ENCODE measurements at regions not wholly inside any gene's neighbourhood (a gene's known extent, or its start where the extent isn't known, plus 50 kb on each side); places are given as distances from the start of the nearest gene placed in this dataset.
A peak's percentile ranks its signal among the peaks of the same experiment; 100 is the strongest.

- H3K9me3 Mint-ChIP-seq (ENCODE audit: insufficient read depth): no peaks in the 10 kb centered on the region
- H3K27ac Mint-ChIP-seq: no peak overlapping the region
- ChIA-PET CTCF (no interaction called here), POLR2A (no interaction called here)
- no peaks in the 10 kb centered on the region for H3K4me1 Mint-ChIP-seq (ENCODE audit: low read depth)
- H3K27me3 Mint-ChIP-seq (ENCODE audit: low read depth): peaks cover 14% of the 10 kb centered on the region
- no peak overlapping the region for H3K4me3 Mint-ChIP-seq
- no peak for ATAC-seq
- H3K36me3 Mint-ChIP-seq (ENCODE audit: low read depth): no peaks in the 10 kb centered on the region
- no peak for DNase-seq
Observed at GRCh38 chr1:10953505-10954193, 58.8 kb upstream of the TARDBP start.

- POLR2A ChIA-PET: no interaction called here
- no peak overlapping the region for H3K27ac Mint-ChIP-seq
- no peak overlapping the region for H3K4me3 Mint-ChIP-seq
- ATAC-seq (no peak), DNase-seq (no peak)
- no peaks in the 10 kb centered on the region for H3K9me3 Mint-ChIP-seq (ENCODE audit: insufficient read depth)
- H3K27me3 Mint-ChIP-seq (ENCODE audit: low read depth): peaks cover 15% of the 10 kb centered on the region
- H3K4me1 Mint-ChIP-seq (ENCODE audit: low read depth): no peaks in the 10 kb centered on the region
- CTCF ChIA-PET: no interaction called here
- H3K36me3 Mint-ChIP-seq (ENCODE audit: low read depth): no peaks in the 10 kb centered on the region
Observed at GRCh38 chr1:10957133-10957532, 55.3 kb upstream of the TARDBP start.

GRCh38 chr1:10958614-10959013 lies 53.8 kb upstream of the TARDBP start:
- DNase-seq (no peak), ATAC-seq (no peak)
- POLR2A ChIA-PET: no interaction called here
- no peak overlapping the region for H3K27ac Mint-ChIP-seq
- peaks cover 20% of the 10 kb centered on the region for H3K27me3 Mint-ChIP-seq (ENCODE audit: low read depth)
- CTCF ChIA-PET: interaction anchor here (0.7 kb wide), 1 partner anchor 17 kb away, joined by 3 read pairs; no protein-coding TSS in a partner anchor
- H3K36me3 Mint-ChIP-seq (ENCODE audit: low read depth): no peaks in the 10 kb centered on the region
- no peaks in the 10 kb centered on the region for H3K9me3 Mint-ChIP-seq (ENCODE audit: insufficient read depth)
- no peak overlapping the region for H3K4me3 Mint-ChIP-seq
- H3K4me1 Mint-ChIP-seq (ENCODE audit: low read depth): peaks cover 3% of the 10 kb centered on the region

- no peaks in the 10 kb centered on the region for H3K9me3 Mint-ChIP-seq (ENCODE audit: insufficient read depth)
Observed at GRCh38 chr1:10960411-10961299, 51.8 kb upstream of the TARDBP start.

GRCh38 chr1:10961300-10961833 lies 51.1 kb upstream of the TARDBP start:
- H3K27me3 Mint-ChIP-seq (ENCODE audit: low read depth): peaks cover 24% of the 10 kb centered on the region
- ATAC-seq (peak; percentile 7), DNase-seq (no peak)
- H3K27ac Mint-ChIP-seq: no peak overlapping the region
- ChIA-PET POLR2A (no interaction called here), CTCF (interaction anchor here (1.2 kb wide), 1 partner anchor 20 kb away, joined by 3 read pairs; no protein-coding TSS in a partner anchor)
- H3K9me3 Mint-ChIP-seq (ENCODE audit: insufficient read depth): no peaks in the 10 kb centered on the region
- H3K4me1 Mint-ChIP-seq (ENCODE audit: low read depth): peaks cover 25% of the 10 kb centered on the region
- no peak overlapping the region for H3K4me3 Mint-ChIP-seq
- H3K36me3 Mint-ChIP-seq (ENCODE audit: low read depth): no peaks in the 10 kb centered on the region

More at GRCh38 chr1:10960411-10961299, 51.8 kb upstream of the TARDBP start:
- no peak overlapping the region for H3K4me3 Mint-ChIP-seq
- DNase-seq (peak; percentile 86), ATAC-seq (peak; percentile 83)
- H3K27ac Mint-ChIP-seq: no peak overlapping the region
- POLR2A ChIA-PET: no interaction called here
- CTCF ChIA-PET: interaction anchor here (1.0 kb wide), 1 partner anchor 77 kb away, joined by 3 read pairs; no protein-coding TSS in a partner anchor
- H3K27me3 Mint-ChIP-seq (ENCODE audit: low read depth): peaks cover 22% of the 10 kb centered on the region
- peaks cover 22% of the 10 kb centered on the region for H3K4me1 Mint-ChIP-seq (ENCODE audit: low read depth)
- no peaks in the 10 kb centered on the region for H3K36me3 Mint-ChIP-seq (ENCODE audit: low read depth)

- ChIA-PET POLR2A (no interaction called here), CTCF (interaction anchor here (0.9 to 1.2 kb wide), 2 partner anchors 18 to 468 kb away, joined by 3 to 4 read pairs; no protein-coding TSS in a partner anchor)
- no peaks in the 10 kb centered on the region for H3K36me3 Mint-ChIP-seq (ENCODE audit: low read depth)
- no peaks in the 10 kb centered on the region for H3K9me3 Mint-ChIP-seq (ENCODE audit: insufficient read depth)
- ATAC-seq: no peak
- no peak overlapping the region for H3K27ac Mint-ChIP-seq
- H3K4me1 Mint-ChIP-seq (ENCODE audit: low read depth): peaks cover 28% of the 10 kb centered on the region
- DNase-seq: no peak
- peaks cover 32% of the 10 kb centered on the region for H3K27me3 Mint-ChIP-seq (ENCODE audit: low read depth)
- H3K4me3 Mint-ChIP-seq: no peak overlapping the region
Observed at GRCh38 chr1:10962483-10962882, 50.0 kb upstream of the TARDBP start.

Data from activated CD8-positive, alpha-beta T cell treated with anti-CD3 and anti-CD28 coated beads, Interleukin-2, amount 10 ng/mL, durations not matched to agents 7 days and 5 days (primary cell).